ENCODE measurements at regions not wholly inside any gene's neighbourhood (a gene's known extent, or its start where the extent isn't known, plus 50 kb on each side); places are given as distances from the start of the nearest gene placed in this dataset.

DNA sequence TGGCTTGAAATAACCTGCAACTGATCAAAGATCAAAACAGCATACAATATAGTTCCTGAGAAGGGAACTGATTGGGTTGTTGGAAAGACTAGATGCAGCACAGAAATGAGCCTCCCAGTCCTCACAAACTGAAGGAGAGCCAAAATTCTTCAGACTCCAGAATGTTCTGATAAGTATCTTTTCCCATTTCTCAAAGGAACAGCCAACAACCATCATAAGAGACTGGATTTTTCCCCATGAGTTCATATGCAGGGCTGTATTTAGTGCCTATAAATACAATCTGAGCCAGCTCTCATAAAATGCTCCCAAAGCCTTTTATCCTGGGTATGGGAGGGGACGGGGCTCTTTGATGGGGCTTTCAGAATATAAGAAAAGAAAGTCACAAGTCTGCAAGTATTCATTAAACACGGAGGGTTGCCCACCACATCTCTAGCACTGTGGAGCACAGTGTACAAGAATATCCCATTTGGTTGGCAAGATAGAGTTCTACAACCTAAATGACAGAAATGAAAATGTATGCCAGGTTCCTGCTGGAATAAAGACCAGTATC, 50.7 kb upstream of the LYVE1 start:
- no peak for DNase-seq (ENCODE audit: low read depth, low spot score)

DNA sequence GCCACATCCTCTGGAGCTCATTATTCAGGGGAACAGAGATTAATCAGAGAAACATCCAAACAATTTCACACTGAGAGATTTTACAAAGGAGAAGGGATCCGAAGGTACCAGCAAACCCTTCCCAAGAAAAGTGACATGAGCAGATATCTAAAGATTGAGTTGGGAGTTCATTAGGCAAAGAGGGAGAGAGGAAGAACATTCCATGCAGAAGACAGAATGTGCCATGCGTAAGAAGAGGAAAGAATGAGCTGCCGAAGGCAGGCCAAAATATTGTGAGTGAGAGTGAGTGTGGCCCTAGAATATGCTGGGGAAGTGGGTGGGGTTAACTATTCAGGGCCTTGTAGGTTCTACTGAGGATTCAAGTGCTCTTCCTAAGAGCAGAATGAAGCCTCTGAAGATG, 50.0 kb upstream of the LYVE1 start:
- no peak for DNase-seq (ENCODE audit: low read depth, low spot score)
